DOHH2 (cell line): ENCODE measurements at regions not wholly inside any gene's neighbourhood (a gene's known extent, or its start where the extent isn't known, plus 50 kb on each side); places are given as distances from the start of the nearest gene placed in this dataset.
"Not testable (repeated sequence)": the region's sequence is repeated elsewhere in the genome, so short reads cannot be mapped to it uniquely, and the experiment has no call there.

ENCODE experiments used
- H3F3A ChIP-seq: fragments of 200-600 bp; sonication (generic), shearing (Covaris generic); 2 replicates; pipeline ENCODE4 v1.6.0; 2016; ENCODE audit warnings: antibody characterized with exemption, mild to moderate bottlenecking; ENCODE audit not compliant: control insufficient read depth, insufficient read depth
- H3K27ac ChIP-seq: fragments of 200-600 bp; sonication (generic); 2 replicates; pipeline ENCODE4 v1.5.1; 2014; ENCODE audit warnings: low read depth, mild to moderate bottlenecking, low read length, moderate library complexity
- H3K27me3 ChIP-seq: fragments of 200-600 bp; sonication (generic); 2 replicates; pipeline ENCODE4 v1.6.1; 2014; ENCODE audit warnings: mild to moderate bottlenecking, low read length, mixed read lengths; ENCODE audit not compliant: control insufficient read depth
- H3K36me3 ChIP-seq: fragments of 200-600 bp; sonication (generic); 2 replicates; pipeline ENCODE4 v1.6.1; 2014; ENCODE audit warnings: mild to moderate bottlenecking, low read length, moderate library complexity, mixed read lengths; ENCODE audit not compliant: control insufficient read depth
- H3K4me1 ChIP-seq: fragments of 200-600 bp; sonication (generic); 2 replicates; pipeline ENCODE4 v1.6.1; 2014; ENCODE audit warnings: mild to moderate bottlenecking, low read length, mixed read lengths; ENCODE audit not compliant: control insufficient read depth
- H3K4me2 ChIP-seq: fragments of 200-600 bp; sonication (generic); 2 replicates; pipeline ENCODE4 v1.6.0; 2014; ENCODE audit warnings: mild to moderate bottlenecking, low read length, moderate library complexity
- H3K4me3 ChIP-seq: fragments of 200-600 bp; sonication (generic); 2 replicates; pipeline ENCODE4 v1.5.1; 2014; ENCODE audit warnings: mild to moderate bottlenecking, low read length, mixed read lengths
- H3K79me2 ChIP-seq: fragments of 200-600 bp; sonication (generic); 2 replicates; pipeline ENCODE4 v1.6.1; 2014; ENCODE audit warnings: mild to moderate bottlenecking, low read length, mixed read lengths; ENCODE audit not compliant: control insufficient read depth
- H3K9me2 ChIP-seq: fragments of 200-600 bp; sonication (generic); replicated peaks from 2 replicates; pipeline ENCODE4 v1.6.1; 2014; ENCODE audit warnings: mild to moderate bottlenecking, low read length, mixed read lengths; ENCODE audit not compliant: control insufficient read depth
- H3K9me3 ChIP-seq: fragments of 200-600 bp; sonication (generic); 2 replicates; pipeline ENCODE4 v1.6.1; 2014; ENCODE audit warnings: antibody characterized with exemption, low read length, mixed read lengths; ENCODE audit not compliant: control insufficient read depth, insufficient read depth
- H4K20me1 ChIP-seq: fragments of 200-600 bp; sonication (generic); 2 replicates; pipeline ENCODE4 v1.6.0; 2014; ENCODE audit warnings: low read depth, mild to moderate bottlenecking, antibody characterized with exemption, low read length, moderate library complexity; ENCODE audit not compliant: control insufficient read depth, insufficient read depth
- EZH2phosphoT487 ChIP-seq: fragments of 200-600 bp; sonication (generic); IDR thresholded peaks from 2 replicates; pipeline ENCODE4 v1.6.1; 2017; ENCODE audit warnings: borderline replicate concordance, mild to moderate bottlenecking, antibody characterized with exemption, low read length, moderate library complexity, mixed read lengths
- TF ChIP-seq, protein P1 (sequence below): fragments of 200-600 bp; sonication (generic); IDR thresholded peaks from one replicate; pipeline ENCODE4 v1.5.1; 2014; ENCODE audit warnings: antibody characterized with exemption, mild to moderate bottlenecking, low read depth, low read length; ENCODE audit not compliant: poor library complexity, severe bottlenecking

DNA sequence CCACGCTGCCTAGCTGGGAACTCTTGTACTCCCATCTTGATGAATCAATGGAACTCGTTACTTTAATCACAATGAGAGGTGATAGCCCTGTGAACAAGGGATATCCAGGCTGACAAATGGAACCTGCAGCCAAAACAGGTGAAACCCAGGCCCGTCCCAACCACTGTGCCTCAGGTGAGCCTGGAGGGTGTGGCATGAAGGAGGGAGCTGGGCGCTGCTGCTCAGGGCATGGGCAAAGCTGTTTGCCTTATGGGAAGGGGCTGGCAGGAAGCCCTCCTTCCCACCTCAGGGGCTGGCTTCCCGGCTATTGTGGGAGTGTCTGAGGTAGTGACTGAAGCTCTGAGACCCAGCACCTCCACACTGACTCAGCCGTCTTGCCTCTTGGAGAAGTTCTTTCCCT lies 209.4 kb upstream of the ATP6AP2 start:
- no peaks in the 10 kb centered on the region for H4K20me1 ChIP-seq

DNA sequence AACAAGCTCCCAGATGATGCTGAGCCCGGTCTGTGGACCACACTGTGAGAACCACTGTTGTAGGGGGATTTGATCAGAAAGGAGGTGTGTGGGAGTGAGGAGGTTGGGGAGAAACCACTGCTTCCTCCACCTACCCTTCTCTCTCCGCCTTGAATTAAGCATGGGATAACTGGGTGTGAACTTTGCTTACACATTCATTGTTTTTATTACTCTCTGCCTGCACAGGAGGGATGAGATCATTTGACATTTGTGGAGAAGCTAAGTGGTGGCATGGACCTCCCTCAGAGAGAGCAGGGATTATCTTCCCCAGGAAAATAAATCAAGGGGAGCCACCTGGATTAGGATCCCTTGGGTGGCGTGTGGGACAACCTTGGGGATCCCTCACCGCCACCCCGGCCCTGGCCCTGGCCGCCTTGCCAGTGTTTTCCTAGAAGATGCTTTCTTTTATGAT lies 212.1 kb upstream of the ATP6AP2 start:
- H3K4me1 ChIP-seq = no peaks in the 10 kb centered on the region
- H3F3A ChIP-seq = no peaks in the 10 kb centered on the region
- no peaks in the 10 kb centered on the region for H3K36me3 ChIP-seq
- H3K9me2 ChIP-seq = no peaks in the 10 kb centered on the region
- H3K27me3 ChIP-seq = no peaks in the 10 kb centered on the region
- no peaks in the 10 kb centered on the region for H3K9me3 ChIP-seq
- no peak overlapping the region for H3K4me2 ChIP-seq
- no peak overlapping the region for H3K4me3 ChIP-seq
- no peak overlapping the region for H3K27ac ChIP-seq
- no peaks in the 10 kb centered on the region for H4K20me1 ChIP-seq
- TF ChIP-seq, protein P1, sequence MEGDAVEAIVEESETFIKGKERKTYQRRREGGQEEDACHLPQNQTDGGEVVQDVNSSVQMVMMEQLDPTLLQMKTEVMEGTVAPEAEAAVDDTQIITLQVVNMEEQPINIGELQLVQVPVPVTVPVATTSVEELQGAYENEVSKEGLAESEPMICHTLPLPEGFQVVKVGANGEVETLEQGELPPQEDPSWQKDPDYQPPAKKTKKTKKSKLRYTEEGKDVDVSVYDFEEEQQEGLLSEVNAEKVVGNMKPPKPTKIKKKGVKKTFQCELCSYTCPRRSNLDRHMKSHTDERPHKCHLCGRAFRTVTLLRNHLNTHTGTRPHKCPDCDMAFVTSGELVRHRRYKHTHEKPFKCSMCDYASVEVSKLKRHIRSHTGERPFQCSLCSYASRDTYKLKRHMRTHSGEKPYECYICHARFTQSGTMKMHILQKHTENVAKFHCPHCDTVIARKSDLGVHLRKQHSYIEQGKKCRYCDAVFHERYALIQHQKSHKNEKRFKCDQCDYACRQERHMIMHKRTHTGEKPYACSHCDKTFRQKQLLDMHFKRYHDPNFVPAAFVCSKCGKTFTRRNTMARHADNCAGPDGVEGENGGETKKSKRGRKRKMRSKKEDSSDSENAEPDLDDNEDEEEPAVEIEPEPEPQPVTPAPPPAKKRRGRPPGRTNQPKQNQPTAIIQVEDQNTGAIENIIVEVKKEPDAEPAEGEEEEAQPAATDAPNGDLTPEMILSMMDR = no peak
- no peak for TF ChIP-seq EZH2phosphoT487
- no peaks in the 10 kb centered on the region for H3K79me2 ChIP-seq

More for the DNA sequence above, 209.4 kb upstream of the ATP6AP2 start:
- H3K36me3 ChIP-seq = no peaks in the 10 kb centered on the region
- no peak overlapping the region for H3K27ac ChIP-seq
- H3F3A ChIP-seq = no peaks in the 10 kb centered on the region
- H3K4me3 ChIP-seq = no peak overlapping the region
- no peak overlapping the region for H3K4me2 ChIP-seq
- H3K9me3 ChIP-seq = no peaks in the 10 kb centered on the region
- H3K4me1 ChIP-seq = no peaks in the 10 kb centered on the region
- H3K27me3 ChIP-seq = no peaks in the 10 kb centered on the region
- TF ChIP-seq EZH2phosphoT487 = no peak
- TF ChIP-seq, protein P1 = no peak
- H3K79me2 ChIP-seq = no peaks in the 10 kb centered on the region
- H3K9me2 ChIP-seq = no peaks in the 10 kb centered on the region

DNA sequence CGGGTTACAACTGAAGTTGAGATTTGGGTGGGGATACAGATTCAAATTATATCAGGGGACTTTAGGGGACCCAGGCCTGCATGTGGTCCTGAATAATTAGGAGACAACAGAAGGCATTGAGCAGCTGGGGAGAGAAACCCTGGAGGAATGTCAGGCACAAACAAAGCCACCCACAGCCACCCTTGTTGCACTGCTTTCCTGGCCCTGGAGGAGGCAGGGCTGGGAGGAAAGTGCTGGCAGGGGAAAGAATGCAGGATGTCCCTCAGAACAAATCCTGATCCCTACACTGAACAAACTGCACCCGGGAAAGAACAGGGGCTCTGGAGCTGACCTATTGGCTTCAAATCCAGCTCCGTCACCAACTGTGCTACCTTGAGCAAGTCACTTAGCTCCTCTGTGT lies 214.1 kb upstream of the ATP6AP2 start:
- Histone ChIP-seq H3K36me3 (no peaks in the 10 kb centered on the region), H4K20me1 (no peaks in the 10 kb centered on the region), H3K4me3 (no peak overlapping the region), H3K4me2 (no peak overlapping the region), H3K9me3 (no peaks in the 10 kb centered on the region), H3K79me2 (no peaks in the 10 kb centered on the region), H3F3A (no peaks in the 10 kb centered on the region), H3K9me2 (no peaks in the 10 kb centered on the region), H3K27me3 (no peaks in the 10 kb centered on the region), H3K4me1 (no peaks in the 10 kb centered on the region), H3K27ac (no peak overlapping the region)
- TF ChIP-seq, protein P1 = no peak
- no peak for TF ChIP-seq EZH2phosphoT487

DNA sequence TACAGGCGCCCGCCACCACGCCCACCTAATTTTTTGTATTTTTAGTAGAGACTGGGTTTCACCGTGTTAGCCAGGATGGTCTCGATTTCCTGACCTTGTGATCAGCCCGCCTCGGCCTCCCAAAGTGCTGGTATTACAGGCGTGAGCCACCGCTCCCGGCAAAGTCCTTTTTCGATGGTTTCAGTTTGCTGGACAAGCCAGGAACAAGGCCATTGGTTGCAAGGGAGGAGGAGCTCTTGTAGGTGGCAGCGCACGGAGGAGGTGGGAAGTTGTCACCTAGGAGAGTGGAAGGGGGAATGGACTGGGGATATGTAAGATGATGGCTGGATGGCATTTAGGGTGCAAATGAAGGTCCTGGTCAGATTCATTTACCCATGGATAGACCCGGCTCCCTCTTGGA lies 218.5 kb upstream of the ATP6AP2 start:
- not testable (repeated sequence) for H3K4me2 ChIP-seq, H3F3A ChIP-seq

More for the DNA sequence above, 218.5 kb upstream of the ATP6AP2 start:
- H4K20me1 ChIP-seq, H3K9me3 ChIP-seq, H3K4me1 ChIP-seq, H3K27ac ChIP-seq, H3K36me3 ChIP-seq, H3K4me3 ChIP-seq, H3K9me2 ChIP-seq, H3K79me2 ChIP-seq, H3K27me3 ChIP-seq: not testable (repeated sequence)
